Mesodermal cell (in vitro differentiated cells): ENCODE measurements at regions not wholly inside any gene's neighbourhood (a gene's known extent, or its start where the extent isn't known, plus 50 kb on each side); places are given as distances from the start of the nearest gene placed in this dataset.
"Not testable (repeated sequence)": the region's sequence is repeated elsewhere in the genome, so short reads cannot be mapped to it uniquely, and the experiment has no call there.

ENCODE experiments used
- H3K27ac ChIP-seq: 2 replicates; pipeline ENCODE4 v1.7.0; 2013; ENCODE audit warnings: mild to moderate bottlenecking, low read depth, low read length, moderate library complexity; ENCODE audit not compliant: severe bottlenecking
- H3K36me3 ChIP-seq: 2 replicates; pipeline ENCODE4 v1.7.1; 2013; ENCODE audit warnings: mild to moderate bottlenecking, low read length, moderate library complexity; ENCODE audit not compliant: control insufficient read depth, insufficient read depth
- H3K4me1 ChIP-seq: one replicate; pipeline ENCODE4 v1.7.1; 2013; ENCODE audit warnings: mild to moderate bottlenecking, low read length; ENCODE audit not compliant: insufficient read depth, control insufficient read depth, poor library complexity, severe bottlenecking
- H3K4me3 ChIP-seq: 2 replicates; pipeline ENCODE4 v1.7.0; 2013; ENCODE audit warnings: low read length, control low read depth, mild to moderate bottlenecking; ENCODE audit not compliant: insufficient read depth, poor library complexity, severe bottlenecking; ENCODE audit errors: extremely low read depth
- H3K9me3 ChIP-seq: 2 replicates; pipeline ENCODE4 v1.7.1; 2013; ENCODE audit warnings: mild to moderate bottlenecking, low read length, moderate library complexity; ENCODE audit not compliant: control insufficient read depth
- WGBS, 2 experiments: methylation state at CpG; one replicate each; pipeline ENCODE4 v1.1.5; 2013; ENCODE audit warnings: missing lambda C conversion rate in 2 of 2; ENCODE audit not compliant: insufficient coverage in 2 of 2; 5-methylcytosine and 5-hydroxymethylcytosine counted together

- H3K4me3 ChIP-seq, H3K4me1 ChIP-seq, H3K36me3 ChIP-seq, H3K27ac ChIP-seq, H3K9me3 ChIP-seq: not testable (repeated sequence)
- WGBS, 2 experiments, result 54 to 71% methylated on average over 3 to 4 of the region's 6 CpGs
Measured at GRCh38 chr21:9695759-9696158, 825.6 kb upstream of the TPTE start.

GRCh38 chr21:9697751-9698150, 823.6 kb upstream of the TPTE start:
- WGBS, 2 experiments, result no CpG with 5 or more reads among the region's 8 CpGs
- not testable (repeated sequence) for H3K9me3 ChIP-seq, H3K36me3 ChIP-seq, H3K4me3 ChIP-seq, H3K4me1 ChIP-seq, H3K27ac ChIP-seq

DNA sequence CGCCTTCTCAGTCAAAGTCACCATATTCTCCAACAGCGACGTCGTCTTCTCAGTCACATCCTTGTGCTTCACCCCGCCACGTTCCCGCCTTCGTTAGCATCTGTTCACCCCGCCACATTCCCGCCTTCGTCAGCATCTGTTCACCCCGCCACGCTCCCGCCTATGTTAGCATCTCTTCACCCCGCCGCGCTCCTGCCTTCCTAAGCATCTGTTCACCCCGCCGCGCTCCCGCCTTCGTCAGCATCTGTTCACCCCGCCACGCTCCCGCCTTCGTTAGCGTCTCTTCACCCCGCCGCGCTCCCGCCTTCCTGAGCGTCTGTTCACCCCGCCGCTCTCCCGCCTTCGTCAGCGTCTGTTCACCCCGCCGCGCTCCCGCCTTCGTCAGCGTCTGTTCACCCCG, 816.4 kb upstream of the TPTE start:
- H3K9me3 ChIP-seq, H3K36me3 ChIP-seq, H3K4me1 ChIP-seq, H3K4me3 ChIP-seq, H3K27ac ChIP-seq: not testable (repeated sequence)
- WGBS, 2 experiments, result 89 to 92% methylated on average over 9 to 19 of the region's 44 CpGs

GRCh38 chr21:9705455-9705854, 815.9 kb upstream of the TPTE start:
- H3K27ac ChIP-seq, H3K36me3 ChIP-seq, H3K4me3 ChIP-seq, H3K9me3 ChIP-seq, H3K4me1 ChIP-seq: not testable (repeated sequence)
- WGBS, 2 experiments, result 85 to 90% methylated on average over 2 to 8 of the region's 63 CpGs

- H3K36me3 ChIP-seq, H3K4me3 ChIP-seq, H3K27ac ChIP-seq, H3K4me1 ChIP-seq: not testable (repeated sequence)
- WGBS, 2 experiments, result 46 to 50% methylated on average over 2 of the region's 6 CpGs
- peaks cover 67% of the 10 kb centered on the region for H3K9me3 ChIP-seq
Measured at GRCh38 chr21:9724542-9724941, 796.8 kb upstream of the TPTE start.

- WGBS, 2 experiments, result 31 to 35% methylated on average over 2 to 3 of the region's 3 CpGs
- H3K4me3 ChIP-seq, H3K36me3 ChIP-seq, H3K27ac ChIP-seq, H3K4me1 ChIP-seq: not testable (repeated sequence)
- H3K9me3 ChIP-seq, result peaks cover 72% of the 10 kb centered on the region
Measured at GRCh38 chr21:9727187-9727586, 794.2 kb upstream of the TPTE start.

DNA sequence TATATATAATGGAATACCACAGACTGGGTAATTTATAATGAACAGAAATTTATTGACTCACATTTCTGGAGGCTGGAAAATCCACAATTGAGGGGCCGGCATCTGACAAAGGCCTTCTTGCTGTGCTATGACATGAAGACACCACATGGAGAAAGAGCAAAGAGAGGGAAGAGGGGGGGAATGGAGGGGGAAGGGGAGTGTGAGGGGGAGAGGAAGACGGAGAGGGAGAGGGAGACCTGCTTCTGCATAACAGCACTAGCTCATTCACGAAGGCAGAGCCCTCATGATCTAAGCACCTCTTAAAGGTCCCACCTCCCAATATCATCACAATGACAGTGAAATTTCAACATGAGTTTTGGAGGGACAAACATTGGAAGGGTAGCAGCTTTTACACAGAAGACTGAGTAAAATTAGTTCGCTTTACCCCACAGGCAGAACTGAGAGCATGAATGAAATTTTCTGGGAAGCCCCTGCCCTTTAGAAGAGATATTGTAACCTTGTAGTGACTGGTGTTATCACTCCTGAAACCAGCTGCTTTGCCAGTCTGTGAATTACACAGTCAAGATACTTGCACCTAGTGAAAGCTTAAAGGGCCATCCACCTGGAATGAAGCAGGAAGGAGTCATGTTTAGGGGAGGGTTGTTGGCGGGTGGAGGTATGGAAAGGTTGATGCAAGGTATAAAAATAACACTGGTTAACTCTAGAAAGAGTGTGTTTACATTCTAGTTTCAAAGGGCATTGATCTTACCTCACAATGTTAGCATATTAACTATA, 793.0 kb upstream of the TPTE start:
- WGBS, 2 experiments, result 66 to 75% methylated on average over 1 to 4 of the region's 5 CpGs
- not testable (repeated sequence) for H3K4me1 ChIP-seq, H3K36me3 ChIP-seq, H3K27ac ChIP-seq, H3K4me3 ChIP-seq
- H3K9me3 ChIP-seq, result peaks cover 71% of the 10 kb centered on the region

- Histone ChIP-seq H3K4me1 (no peaks in the 10 kb centered on the region), H3K36me3 (no peaks in the 10 kb centered on the region), H3K27ac (no peak overlapping the region), H3K4me3 (no peak overlapping the region), H3K9me3 (peaks cover 74% of the 10 kb centered on the region)
- whole genome bisulfite sequencing, 2 experiments, result 58 to 59% methylated on average over 2 to 3 of the region's 3 CpGs
Measured at GRCh38 chr21:9730866-9731265, 790.5 kb upstream of the TPTE start.

- not testable (repeated sequence) for H3K36me3 ChIP-seq, H3K27ac ChIP-seq, H3K4me1 ChIP-seq, H3K4me3 ChIP-seq
- WGBS, 2 experiments, result 92% methylated on average over 3 of the region's 5 CpGs; no CpG with 5 or more reads in 1 of the 2 experiments
- H3K9me3 ChIP-seq, result peaks cover 77% of the 10 kb centered on the region
Measured at GRCh38 chr21:9731317-9731716, 790.1 kb upstream of the TPTE start.

GRCh38 chr21:9732605-9733004, 788.8 kb upstream of the TPTE start:
- not testable (repeated sequence) for H3K4me3 ChIP-seq, H3K27ac ChIP-seq, H3K36me3 ChIP-seq, H3K4me1 ChIP-seq
- 55 to 72% methylated on average over 2 to 3 of the region's 3 CpGs for WGBS, 2 experiments
- H3K9me3 ChIP-seq, result peaks cover 79% of the 10 kb centered on the region

GRCh38 chr21:9733761-9734558, 787.4 kb upstream of the TPTE start:
- WGBS, 2 experiments, result 72 to 86% methylated on average over 5 of the region's 6 CpGs
- not testable (repeated sequence) for H3K36me3 ChIP-seq, H3K4me3 ChIP-seq, H3K4me1 ChIP-seq, H3K27ac ChIP-seq
- peaks cover 80% of the 10 kb centered on the region for H3K9me3 ChIP-seq
